Nucleus accumbens (tissue), 56 donors: ENCODE measurements at regions not wholly inside any gene's neighbourhood (a gene's known extent, or its start where the extent isn't known, plus 50 kb on each side); places are given as distances from the start of the nearest gene placed in this dataset.
A peak's percentile ranks its signal among the peaks of the same experiment; 100 is the strongest.
"Not testable (repeated sequence)": the region's sequence is repeated elsewhere in the genome, so short reads cannot be mapped to it uniquely, and the experiment has no call there.

ENCODE experiments used
- DNase-seq, 56 donors: peaks; one replicate each; lab custom pipeline; 2025; lab: John Stamatoyannopoulos, UW

DNA sequence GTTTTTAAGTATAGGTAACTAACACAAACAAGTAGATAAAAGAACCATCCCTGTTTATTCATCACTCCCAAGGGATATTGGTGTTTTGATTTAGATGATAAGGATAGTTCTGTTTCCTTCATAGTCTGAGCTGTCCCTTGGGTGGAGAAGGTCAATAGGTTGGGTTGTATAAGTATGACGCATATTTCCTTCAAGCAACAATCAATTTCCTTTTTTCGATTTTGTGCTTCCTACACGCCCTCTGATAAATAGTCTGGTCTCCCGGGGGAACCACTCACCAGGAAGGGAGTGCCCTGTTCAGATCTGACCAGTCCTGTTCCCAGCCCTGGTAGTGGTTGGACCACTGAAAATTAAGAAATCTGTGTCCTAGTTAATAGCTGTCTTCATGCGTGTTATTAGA is 378.8 kb upstream of the FAR2 start:
- DNase-seq, result no peak

DNA sequence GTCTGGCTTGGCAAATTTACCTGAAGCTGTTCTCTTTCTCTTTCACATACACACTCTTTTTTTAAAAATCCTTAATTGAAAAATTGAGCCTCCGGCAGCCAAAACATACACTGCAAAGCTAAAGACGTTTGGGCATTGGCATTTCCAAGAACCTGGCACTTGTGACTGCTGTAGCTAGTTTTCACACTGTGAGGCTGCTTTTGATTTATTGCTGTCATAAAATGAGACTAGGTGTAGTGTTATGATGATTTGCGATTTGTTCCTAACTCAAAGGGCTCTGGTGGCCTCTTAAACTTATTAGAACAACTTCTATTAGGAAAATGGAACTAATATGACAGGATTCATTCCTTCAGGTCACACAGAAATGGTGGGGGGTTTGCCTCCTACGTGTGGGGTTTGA is 377.1 kb upstream of the FAR2 start:
- DNase-seq, result no peak

DNA sequence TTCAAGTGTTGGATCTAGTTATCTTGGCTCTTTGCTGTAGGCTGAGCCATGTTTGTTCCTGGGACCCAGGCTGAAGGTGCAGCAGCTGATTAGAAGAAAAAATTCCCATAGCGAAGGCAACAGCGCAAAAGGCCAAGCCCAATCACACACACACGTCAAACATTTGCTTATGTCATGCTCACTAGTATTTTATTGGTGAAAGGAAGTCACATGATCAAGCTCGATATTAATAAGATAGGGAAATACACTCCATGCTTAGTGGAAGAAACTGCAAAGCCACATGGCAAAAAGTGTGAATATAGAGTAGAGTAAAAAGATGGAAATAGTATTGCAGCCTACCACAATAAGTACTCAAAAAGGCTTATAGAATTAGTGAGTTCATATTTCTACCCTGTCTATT is 373.5 kb upstream of the FAR2 start:
- no peak for DNase-seq

DNA sequence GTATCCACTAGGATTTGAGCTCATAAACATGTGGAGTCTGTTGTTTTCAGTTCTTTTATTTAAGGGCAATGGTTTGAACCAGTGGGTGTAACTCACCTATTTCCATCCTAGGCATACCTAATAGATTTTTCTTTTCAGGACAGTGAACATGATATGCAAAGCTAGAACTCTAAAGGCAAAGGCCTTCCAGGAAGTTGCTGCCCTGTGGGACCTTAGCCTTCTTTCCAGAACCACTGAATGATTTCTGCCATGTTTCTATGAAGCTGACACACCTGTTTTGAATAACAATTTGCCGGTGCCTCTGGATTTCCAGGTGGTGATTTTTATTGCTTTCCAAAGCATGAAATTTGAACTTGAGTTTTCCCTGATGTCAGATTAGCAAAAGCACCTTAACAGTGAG is 372.9 kb upstream of the FAR2 start:
- no peak for DNase-seq

DNA sequence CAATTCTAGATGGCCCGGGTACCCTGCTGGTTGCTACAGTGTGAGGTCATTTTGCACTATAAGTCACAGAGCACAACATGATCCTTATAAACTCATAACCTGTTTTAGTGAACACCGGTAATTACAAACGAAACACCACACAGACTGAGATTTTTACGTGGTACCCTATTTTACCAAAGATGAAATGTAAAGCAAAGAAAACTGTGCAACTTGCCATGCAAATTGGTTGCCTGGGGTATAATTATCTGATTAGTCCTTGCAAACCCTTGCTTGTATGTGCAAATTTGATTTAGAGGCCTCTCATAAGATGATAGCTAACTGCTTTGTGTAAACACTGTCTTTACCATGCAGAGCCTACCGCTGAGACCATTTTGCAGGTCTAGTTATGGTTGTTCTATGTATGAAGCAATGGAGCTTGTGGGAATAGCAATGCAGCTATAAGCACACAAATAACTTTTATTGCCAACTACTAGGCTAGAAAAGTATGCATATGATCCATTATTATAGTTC is 372.1 kb upstream of the FAR2 start:
- no peak for DNase-seq

DNA sequence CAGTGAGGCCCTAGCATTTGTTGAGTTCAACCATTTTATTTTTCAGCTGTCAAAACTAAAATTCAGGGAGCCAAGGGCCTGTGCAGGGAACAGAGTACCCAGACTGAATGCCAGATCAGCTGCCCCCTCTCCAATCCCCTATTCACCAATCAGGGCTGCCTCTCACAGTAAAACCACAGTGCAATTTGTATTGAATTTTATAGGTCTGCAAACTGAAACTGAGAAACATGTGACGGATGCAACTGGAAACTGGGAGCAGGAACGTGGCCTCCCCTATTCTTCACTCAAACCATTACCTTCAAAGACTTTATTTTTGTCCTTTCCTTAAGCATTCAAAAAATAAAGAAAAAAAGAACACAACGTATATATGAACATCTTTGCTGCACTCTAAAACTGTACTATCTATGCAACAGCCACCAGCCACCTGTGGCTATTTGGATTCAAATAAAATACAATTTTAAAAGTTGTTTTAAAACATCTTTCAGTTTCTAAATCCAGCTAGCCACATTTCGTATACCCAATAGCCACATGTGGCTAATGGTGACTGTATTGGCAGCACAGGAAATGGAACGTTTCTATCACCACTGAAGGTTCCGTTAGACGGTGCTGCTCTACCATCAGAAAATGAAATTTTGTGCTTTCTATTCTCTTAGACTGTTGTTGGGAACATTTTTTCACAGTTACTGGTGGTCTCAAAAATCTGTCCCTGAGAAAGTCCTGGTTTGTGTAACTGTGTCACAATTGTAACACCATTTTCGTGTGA is 371.3 kb upstream of the FAR2 start:
- DNase-seq, result no peak

DNA sequence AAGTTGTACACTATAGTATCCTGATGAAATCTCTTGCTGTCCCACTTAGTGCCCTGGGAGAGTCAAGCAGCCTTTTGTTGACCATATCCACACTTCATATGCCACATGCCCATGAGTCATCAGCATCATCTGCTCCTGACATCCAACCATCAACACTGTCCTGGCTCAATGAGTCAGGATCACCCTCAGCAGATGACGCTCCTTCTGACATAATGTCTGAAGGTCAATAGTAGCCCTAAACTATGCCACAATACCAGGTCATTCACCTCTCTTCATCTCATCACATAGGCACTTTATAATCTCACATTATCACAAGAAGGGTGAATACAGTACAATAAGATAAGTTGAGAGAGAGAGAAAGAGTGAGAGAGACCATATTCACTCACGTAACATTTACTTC is 369.0 kb upstream of the FAR2 start:
- peak in 3 of 56 donors; percentile 1 to 78 (median 2) for DNase-seq

DNA sequence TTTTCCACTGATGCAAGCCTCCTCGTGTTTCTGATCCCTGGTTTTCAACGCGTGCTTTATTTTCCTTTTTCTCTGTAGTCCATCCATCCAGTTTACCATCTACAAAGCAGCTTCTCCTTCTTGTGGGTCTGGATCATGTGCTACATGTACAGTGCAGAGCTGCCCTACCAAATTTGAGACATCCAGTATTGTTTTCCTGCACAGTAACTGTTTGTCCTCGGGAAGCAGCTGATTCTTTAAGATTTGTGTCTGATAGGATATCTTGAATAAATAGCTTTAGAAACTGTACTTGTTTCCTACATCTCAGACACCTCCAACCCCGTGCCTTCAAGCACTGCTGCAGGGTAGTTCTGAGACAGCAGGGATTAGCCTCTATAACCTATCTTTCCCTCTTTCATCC is 368.1 kb upstream of the FAR2 start:
- no peak for DNase-seq

DNA sequence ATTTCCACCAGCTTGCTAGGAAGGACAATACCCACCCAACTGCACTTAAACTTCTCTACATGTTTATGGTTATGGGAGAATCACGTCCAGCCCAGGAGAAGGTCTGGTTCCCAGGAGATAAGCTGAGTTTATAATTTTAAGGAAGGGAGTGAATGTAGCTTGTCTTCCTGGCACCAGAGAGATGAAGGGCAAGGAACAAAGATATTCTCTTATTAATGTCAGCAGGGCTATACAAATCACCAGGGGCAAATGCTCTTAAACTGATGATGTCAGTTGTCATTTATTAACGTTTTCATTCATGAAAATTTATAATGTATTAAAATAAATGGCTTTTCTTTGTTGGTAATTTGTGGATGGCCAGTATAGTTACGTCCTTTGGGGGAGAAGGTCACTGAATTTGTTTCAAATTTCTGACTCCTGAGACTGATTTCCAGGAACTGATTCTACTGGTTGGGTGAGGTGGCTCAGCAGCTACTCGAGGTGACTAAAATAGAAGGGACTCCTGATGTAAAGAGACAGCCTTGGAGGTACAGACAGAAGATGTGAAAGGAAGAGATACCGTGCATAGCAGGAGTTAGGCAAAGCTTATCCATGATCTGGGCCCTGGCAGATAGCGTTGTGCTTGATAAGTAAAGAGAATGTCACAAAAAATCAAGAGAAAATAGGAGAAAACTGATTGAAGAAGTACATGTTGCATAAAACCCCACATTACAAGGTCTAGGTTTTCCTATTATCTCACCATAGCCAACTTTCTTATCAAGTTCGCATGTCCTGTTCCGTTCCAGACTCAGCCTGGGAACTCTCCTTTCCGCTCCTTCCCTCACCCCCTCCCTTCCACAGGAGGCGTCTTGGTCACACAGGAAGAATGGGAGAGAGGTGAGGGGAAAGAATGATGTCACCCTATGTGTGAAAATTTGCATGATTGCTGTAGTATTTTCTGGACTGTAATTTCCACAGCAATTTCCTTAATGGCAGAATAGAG is 367.1 kb upstream of the FAR2 start:
- no peak for DNase-seq

DNA sequence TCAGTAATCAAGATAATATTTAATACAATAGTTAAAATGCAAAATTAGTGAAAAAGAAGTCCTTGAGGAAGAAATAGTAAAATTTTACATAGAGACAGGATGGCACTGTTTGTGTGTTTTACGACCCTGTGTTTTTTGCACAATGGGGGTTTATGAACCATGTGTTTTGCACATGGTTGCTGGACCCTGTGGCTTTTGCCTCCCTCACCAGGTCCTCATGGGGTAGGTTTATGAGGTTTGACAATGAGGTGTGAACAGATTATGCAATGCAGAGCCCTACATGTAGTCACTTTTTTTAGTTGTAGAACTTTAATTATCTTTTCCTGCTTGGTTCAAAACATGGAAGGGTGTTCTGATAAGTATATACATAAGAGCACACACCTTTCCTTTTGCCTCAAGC is 366.3 kb upstream of the FAR2 start:
- DNase-seq, result no peak

DNA sequence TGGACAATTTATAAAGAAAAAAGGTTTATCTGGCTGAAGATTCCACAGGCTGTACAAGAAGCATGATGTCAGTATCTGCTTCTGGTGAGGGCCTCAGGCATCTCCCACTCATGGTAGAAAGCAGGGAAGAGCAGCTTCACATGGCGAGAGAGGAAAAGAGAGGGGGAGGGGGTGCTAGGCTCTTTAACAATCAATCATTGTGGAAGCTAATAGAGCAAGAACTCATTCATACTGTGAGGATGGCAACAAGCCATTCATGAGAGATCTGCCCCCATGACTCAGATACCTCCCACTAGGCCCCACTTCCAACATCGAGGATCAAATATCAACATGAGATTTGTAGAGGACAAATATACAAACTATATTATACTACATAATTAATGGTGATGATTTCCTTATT is 361.9 kb upstream of the FAR2 start:
- peak in 21 of 56 donors; percentile 2 to 74 (median 14) for DNase-seq

DNA sequence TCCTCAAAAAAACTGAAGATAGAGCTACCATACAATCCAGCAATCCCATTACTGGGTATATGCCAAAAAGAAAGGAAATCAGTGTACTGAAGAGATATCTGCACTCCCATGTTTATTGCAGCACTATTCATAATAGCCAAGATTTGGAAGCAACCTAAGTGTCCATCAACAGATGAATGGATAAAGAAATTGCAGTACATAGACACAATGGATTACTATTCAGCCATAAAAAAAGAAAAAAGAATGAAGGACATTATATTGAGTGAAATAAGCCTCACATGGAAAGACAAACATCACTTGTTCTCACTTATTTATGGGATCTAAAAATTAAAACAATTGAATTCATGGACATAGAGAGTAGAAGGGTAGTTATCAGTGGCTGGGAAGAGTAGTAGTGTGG is 360.8 kb upstream of the FAR2 start:
- not testable (repeated sequence) for DNase-seq

DNA sequence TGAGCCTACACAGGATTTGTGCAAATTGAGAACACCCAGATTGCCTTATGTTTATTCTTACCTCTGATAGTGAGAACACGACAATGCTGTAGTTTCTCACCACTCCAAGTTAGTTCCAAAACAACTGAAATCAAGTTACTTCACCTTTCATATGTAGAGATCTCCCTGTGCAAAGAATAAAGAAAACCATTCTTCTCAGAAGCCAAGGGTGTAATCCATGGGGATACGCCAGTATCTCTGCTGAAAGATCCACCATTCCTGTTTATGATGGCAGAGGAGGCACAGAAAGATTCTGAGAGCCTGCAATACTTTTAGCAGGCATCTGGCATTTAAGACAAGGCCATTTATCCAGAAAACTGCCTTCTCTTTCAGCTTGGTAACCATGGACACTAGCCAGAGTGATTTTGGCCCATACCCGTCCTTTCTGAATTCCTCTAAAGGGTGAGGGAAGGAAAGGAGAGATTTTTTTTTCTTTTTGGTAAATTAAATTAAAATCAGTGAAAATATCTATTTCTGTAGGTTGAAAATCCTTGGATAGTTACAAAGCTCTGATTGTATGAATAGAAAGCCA is 355.4 kb upstream of the FAR2 start:
- peak in 1 of 56 donors; percentile 4 for DNase-seq

DNA sequence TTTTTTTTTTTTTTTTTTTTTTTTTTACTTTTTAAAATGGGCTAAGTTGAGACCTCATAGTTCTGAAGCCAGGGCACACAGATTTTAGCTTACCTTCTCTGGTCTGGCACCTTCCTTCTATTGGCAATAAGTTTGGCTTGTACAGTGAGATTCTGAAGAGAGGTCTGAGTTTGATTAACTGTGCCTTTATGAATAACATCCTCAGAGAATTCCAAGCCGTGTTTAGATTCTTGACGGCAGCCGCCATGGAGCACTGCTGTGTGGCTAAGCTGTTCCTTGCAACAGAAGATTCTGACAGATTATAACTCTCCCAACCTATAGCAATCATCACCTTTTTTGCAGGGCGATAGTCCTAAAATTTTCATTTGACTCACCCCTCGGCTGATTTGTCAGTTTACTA is 354.9 kb upstream of the FAR2 start:
- no peak for DNase-seq

DNA sequence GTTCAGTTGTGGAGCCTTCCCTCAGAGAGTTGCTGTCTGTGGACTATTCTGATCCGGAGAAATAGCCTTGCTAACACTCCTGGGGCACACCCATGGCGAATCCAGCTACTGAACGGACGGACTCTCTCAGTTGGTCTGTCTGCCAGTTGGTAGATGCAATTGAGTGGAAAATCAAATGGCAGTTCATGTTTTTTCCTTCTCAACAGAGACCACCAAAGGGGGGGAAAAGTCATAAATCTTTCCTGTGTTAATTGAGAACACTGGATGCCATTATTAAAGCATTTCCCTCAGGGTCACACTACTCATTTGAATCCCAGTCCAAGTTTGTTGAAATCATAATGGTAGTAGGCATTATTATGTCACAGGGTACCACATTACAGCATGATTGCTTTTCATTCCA is 354.3 kb upstream of the FAR2 start:
- DNase-seq, result no peak

DNA sequence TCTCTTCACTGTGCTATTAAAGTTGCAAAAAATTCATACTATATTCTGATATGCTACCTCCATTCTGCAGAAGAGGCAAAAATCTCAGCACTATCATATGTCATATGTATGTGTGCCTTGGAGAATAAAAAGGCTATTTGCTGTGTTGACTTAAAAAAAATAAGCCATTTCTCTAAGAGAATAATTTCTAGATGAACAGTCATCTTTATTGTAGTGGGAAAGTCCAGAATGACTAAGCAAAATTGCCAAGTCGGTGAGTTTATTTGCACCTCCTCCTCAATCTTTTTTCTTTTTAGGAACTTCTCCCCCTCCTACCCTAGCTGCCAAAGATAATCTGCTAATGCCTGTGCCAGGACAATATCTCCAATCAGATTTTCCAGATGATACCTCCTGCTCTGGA is 353.8 kb upstream of the FAR2 start:
- no peak for DNase-seq

DNA sequence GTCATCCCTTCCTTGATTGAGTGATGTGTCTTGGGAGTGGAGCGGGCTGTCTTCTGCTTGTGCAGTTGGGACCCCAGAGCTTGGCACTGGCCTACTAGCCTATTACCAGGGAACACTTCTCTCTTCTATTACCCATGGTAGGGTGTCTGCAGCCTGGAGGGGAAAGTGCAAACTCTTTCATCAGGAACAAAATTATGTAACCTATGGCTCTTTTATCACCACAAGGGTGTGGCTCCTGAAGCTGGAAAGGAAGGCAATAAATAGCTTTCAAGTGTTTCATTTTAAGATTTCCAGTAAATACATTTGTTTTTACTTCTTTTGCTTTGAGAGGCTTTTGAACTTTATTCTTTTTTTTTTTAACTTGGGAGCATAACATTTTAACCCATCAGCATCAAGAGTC is 349.7 kb upstream of the FAR2 start:
- DNase-seq, result no peak

DNA sequence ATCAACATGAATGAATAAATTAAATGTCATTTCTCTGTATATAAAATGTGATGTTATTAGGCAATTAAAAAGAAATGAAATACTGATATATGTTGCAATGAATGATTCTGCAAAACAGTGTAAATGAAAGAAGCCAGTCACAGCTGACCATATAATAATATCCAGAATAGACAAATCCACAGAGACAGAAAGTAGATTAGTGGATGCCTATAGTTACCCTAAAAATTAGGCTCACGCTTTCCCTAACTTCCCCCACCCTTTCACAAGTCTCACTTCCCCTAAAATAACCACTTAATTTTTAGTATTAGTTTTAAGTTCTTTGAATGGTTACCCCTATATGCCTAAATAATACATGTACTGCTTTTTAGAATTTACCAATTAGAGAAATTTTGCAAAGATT is 348.9 kb upstream of the FAR2 start:
- no peak for DNase-seq

DNA sequence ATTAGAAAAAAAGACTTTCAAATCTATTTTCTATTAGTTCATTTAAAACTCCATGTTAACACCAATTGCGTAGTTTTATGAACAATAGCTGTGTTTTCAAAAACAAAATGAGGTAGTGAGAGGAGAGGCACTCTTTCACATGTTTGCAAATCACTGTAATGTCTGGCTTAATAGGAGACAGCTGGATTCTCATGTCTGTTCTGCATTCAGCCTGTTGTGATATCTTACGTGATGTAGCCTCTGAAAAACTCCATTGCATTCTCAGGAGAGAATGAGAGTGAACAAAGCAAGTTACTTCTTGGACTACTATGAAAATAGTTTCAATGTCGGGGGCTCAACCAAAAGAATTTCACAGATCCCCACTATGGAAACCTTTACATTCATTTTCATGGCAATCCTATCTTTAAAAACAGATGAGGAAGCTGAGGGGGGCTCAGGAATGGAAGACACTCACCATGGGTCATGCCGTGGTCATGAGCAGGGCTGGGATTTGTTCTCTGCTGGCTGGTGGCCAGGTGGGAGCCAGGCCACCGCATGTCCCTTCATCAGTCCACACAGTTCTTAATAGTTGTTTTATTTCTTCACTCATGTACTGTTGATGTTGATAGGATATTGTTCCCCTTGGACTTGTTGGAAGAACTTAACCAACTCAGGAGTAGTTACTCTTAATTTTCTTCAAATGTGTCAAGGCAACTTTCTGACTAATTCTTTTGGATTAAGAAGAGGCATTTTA is 346.2 kb upstream of the FAR2 start:
- no peak for DNase-seq

DNA sequence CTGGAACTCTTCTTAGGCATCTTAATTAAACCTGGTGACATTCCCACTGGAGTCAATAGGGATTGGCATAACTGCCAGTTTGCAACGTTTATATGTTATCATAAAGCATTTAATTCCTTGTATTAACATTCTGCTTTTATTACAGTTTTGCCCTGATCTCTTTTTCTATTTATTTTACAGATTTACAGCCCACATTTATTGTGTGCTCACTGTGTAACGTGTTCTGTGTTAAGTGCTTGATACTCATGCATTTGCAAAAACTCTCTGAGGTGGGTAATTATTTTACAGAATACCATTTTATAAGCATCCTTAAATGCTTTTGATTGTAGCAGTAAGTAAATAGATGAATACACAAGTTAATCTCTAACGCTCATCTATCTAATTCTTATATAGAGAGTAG is 341.5 kb upstream of the FAR2 start:
- DNase-seq, result no peak

DNA sequence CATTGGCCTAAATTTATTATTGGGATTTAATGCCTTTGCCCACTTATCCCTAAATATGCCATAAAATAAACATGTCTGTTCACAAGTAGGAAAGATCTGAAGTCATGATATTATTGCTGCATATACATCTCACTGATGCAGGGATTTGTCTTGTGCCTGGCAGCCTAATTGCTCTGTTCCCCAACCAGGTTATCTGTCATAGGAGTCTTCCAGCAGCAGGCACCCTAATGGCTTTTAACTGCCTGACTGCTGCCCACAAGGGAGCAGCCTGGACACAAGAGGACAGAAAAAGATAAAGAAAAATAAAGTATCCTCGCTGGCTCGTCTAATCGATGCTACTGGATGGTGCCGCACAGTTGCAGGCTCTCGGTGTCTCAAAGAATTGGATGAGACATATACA is 337.6 kb upstream of the FAR2 start:
- DNase-seq, result no peak
